ENCODE measurements at regions not wholly inside any gene's neighbourhood (a gene's known extent, or its start where the extent isn't known, plus 50 kb on each side); places are given as distances from the start of the nearest gene placed in this dataset.
A peak's percentile ranks its signal among the peaks of the same experiment; 100 is the strongest.
"Not testable (repeated sequence)": the region's sequence is repeated elsewhere in the genome, so short reads cannot be mapped to it uniquely, and the experiment has no call there.

- no peak for DNase-seq
Measured at GRCh38 chr3:107212618-107213017, 164.6 kb upstream of the CCDC54 start.

- no peak for DNase-seq
Measured at GRCh38 chr3:107213044-107213669, 164.1 kb upstream of the CCDC54 start.

- no peak for DNase-seq
Measured at GRCh38 chr3:107216229-107216628, 161.0 kb upstream of the CCDC54 start.

GRCh38 chr3:107216711-107217110 is 160.5 kb upstream of the CCDC54 start:
- no peak for DNase-seq

- no peak for DNase-seq
Measured at GRCh38 chr3:107217172-107217571, 160.1 kb upstream of the CCDC54 start.

- DNase-seq: no peak
Measured at GRCh38 chr3:107218864-107219269, 158.4 kb upstream of the CCDC54 start.

- no peak for DNase-seq
Measured at GRCh38 chr3:107220538-107220937, 156.7 kb upstream of the CCDC54 start.

- DNase-seq: no peak
Measured at GRCh38 chr3:107221856-107222255, 155.4 kb upstream of the CCDC54 start.

GRCh38 chr3:107222907-107223306 is 154.3 kb upstream of the CCDC54 start:
- DNase-seq: no peak

- DNase-seq: no peak
Measured at GRCh38 chr3:107224026-107224596, 153.1 kb upstream of the CCDC54 start.

- DNase-seq: no peak
Measured at GRCh38 chr3:107227091-107227490, 150.1 kb upstream of the CCDC54 start.

GRCh38 chr3:107233877-107234276 is 143.4 kb upstream of the CCDC54 start:
- not testable (repeated sequence) for DNase-seq

- no peak for DNase-seq
Measured at GRCh38 chr3:107235193-107235927, 141.9 kb upstream of the CCDC54 start.

- no peak for DNase-seq
Measured at GRCh38 chr3:107235928-107236315, 141.3 kb upstream of the CCDC54 start.

- no peak for DNase-seq
Measured at GRCh38 chr3:107236655-107237337, 140.4 kb upstream of the CCDC54 start.

- DNase-seq: no peak
Measured at GRCh38 chr3:107238787-107239186, 138.5 kb upstream of the CCDC54 start.

GRCh38 chr3:107239703-107240102 is 137.5 kb upstream of the CCDC54 start:
- DNase-seq: no peak

GRCh38 chr3:107240183-107241091 is 136.8 kb upstream of the CCDC54 start:
- peak; percentile 77 for DNase-seq

GRCh38 chr3:107241217-107241616 is 136.0 kb upstream of the CCDC54 start:
- no peak for DNase-seq

GRCh38 chr3:107242579-107242978 is 134.7 kb upstream of the CCDC54 start:
- no peak for DNase-seq

GRCh38 chr3:107247116-107247515 is 130.1 kb upstream of the CCDC54 start:
- no peak for DNase-seq

GRCh38 chr3:107249132-107249531 is 128.1 kb upstream of the CCDC54 start:
- no peak for DNase-seq

GRCh38 chr3:107250221-107250620 is 127.0 kb upstream of the CCDC54 start:
- no peak for DNase-seq
